ENCODE measurements at regions not wholly inside any gene's neighbourhood (a gene's known extent, or its start where the extent isn't known, plus 50 kb on each side); places are given as distances from the start of the nearest gene placed in this dataset.

DNA sequence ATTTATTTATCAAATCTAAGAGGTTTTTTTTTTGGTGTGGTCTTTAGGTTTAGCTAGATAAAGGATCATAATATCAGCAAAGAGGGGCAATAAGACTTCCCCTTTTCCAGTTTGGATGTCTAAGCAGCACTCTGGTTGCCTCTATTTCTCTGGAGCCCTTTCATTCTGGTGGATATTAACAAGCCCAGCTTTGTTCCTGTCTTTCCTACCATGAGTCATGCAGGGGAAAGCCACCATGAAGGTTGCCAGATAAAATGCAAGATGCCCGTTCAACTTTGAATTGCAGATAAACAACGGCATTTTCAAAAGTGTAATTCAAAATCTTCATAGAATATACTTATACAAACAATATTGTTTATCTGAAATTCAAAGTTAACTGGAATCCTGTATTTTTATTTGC, 143.6 kb downstream of the ADAMTS15 start:
- TF ChIP-seq, protein P1, sequence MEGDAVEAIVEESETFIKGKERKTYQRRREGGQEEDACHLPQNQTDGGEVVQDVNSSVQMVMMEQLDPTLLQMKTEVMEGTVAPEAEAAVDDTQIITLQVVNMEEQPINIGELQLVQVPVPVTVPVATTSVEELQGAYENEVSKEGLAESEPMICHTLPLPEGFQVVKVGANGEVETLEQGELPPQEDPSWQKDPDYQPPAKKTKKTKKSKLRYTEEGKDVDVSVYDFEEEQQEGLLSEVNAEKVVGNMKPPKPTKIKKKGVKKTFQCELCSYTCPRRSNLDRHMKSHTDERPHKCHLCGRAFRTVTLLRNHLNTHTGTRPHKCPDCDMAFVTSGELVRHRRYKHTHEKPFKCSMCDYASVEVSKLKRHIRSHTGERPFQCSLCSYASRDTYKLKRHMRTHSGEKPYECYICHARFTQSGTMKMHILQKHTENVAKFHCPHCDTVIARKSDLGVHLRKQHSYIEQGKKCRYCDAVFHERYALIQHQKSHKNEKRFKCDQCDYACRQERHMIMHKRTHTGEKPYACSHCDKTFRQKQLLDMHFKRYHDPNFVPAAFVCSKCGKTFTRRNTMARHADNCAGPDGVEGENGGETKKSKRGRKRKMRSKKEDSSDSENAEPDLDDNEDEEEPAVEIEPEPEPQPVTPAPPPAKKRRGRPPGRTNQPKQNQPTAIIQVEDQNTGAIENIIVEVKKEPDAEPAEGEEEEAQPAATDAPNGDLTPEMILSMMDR (IDR thresholded peaks at IDR 0.05 in 4 of 5, conservative IDR thresholded peaks at IDR 0.05 in 1 of 5): no peak
- TF ChIP-seq POLR2A (IDR thresholded peaks at IDR 0.05): no peak

Data from gastrocnemius medialis (tissue), 4 donors.